Spleen (tissue), 7 donors: ENCODE measurements at regions not wholly inside any gene's neighbourhood (a gene's known extent, or its start where the extent isn't known, plus 50 kb on each side); places are given as distances from the start of the nearest gene placed in this dataset.

Experiments used
- POLR2AphosphoS5 ChIP-seq, 3 donors: sonication (generic); formaldehyde crosslinking; IDR thresholded peaks; one replicate each; pipeline ENCODE4 v1.5.1; 2017; ENCODE audit warnings: antibody characterized with exemption in 3 of 3
- TF ChIP-seq, protein P1 (sequence below), 11 experiments: fragments of 200-600 bp in 7 of 11; fragments of 450-650 bp in 4 of 11; sonication (generic) in 4 of 11; IDR thresholded peaks in 8 of 11; conservative IDR thresholded peaks in 3 of 11; 1 replicate in 7 of 11; 2 replicates in 4 of 11; pipeline versions ENCODE4 v1.4.0 to v1.8.0; 2016 to 2021; ENCODE audit warnings: antibody characterized with exemption in 11 of 11, inconsistent platforms in 4 of 11, mild to moderate bottlenecking in 1 of 11
- donor health status: DM: no; HTN: no; CAD: no; lungs with moderate emphysema.
- donor health status: DM: no; HTN: no; CAD: no.
- donor health status: DM: no; HTN: no; CAD: no.

DNA sequence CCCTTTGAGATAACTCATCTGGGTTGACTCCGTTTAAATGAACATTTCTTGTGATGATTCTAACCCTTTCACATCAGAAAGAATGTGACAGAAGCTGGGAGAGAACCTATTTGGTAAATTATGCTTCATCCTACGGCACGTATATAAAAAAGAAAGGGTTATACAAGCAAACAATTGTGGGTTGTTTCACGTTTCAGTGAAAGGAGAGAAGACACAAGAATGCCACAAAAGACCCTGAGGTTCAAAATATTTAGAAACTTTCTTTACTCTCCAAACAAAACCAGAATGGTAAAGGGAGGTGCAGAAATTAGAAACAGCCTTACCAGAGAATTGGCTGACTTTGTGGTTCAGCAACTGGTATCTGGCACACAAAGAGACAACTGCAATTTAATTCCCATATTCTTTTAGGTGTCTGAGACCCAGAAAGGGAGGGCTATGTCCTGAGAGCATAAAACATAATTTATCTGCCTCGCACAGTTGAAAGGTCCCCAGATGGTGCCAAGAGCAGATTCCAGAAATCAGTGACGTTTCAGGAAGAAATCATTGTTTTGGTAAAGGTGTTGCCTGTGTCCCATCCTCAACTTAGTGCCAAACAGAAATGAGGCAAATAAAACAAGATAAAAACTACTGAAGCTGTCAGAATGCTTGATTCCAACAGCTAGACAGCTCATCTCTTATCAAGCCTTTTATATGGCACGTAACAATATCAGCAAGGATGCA lies 361.4 kb downstream of the EFNB2 start:
- no peak for TF ChIP-seq POLR2AphosphoS5 (IDR thresholded peaks at IDR 0.05)
- TF ChIP-seq, protein P1, sequence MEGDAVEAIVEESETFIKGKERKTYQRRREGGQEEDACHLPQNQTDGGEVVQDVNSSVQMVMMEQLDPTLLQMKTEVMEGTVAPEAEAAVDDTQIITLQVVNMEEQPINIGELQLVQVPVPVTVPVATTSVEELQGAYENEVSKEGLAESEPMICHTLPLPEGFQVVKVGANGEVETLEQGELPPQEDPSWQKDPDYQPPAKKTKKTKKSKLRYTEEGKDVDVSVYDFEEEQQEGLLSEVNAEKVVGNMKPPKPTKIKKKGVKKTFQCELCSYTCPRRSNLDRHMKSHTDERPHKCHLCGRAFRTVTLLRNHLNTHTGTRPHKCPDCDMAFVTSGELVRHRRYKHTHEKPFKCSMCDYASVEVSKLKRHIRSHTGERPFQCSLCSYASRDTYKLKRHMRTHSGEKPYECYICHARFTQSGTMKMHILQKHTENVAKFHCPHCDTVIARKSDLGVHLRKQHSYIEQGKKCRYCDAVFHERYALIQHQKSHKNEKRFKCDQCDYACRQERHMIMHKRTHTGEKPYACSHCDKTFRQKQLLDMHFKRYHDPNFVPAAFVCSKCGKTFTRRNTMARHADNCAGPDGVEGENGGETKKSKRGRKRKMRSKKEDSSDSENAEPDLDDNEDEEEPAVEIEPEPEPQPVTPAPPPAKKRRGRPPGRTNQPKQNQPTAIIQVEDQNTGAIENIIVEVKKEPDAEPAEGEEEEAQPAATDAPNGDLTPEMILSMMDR (IDR thresholded peaks at IDR 0.05 in 8 of 11, conservative IDR thresholded peaks at IDR 0.05 in 3 of 11), result no peak
